ENCODE measurements at regions not wholly inside any gene's neighbourhood (a gene's known extent, or its start where the extent isn't known, plus 50 kb on each side); places are given as distances from the start of the nearest gene placed in this dataset.
"Not testable (repeated sequence)": the region's sequence is repeated elsewhere in the genome, so short reads cannot be mapped to it uniquely, and the experiment has no call there.

DNA sequence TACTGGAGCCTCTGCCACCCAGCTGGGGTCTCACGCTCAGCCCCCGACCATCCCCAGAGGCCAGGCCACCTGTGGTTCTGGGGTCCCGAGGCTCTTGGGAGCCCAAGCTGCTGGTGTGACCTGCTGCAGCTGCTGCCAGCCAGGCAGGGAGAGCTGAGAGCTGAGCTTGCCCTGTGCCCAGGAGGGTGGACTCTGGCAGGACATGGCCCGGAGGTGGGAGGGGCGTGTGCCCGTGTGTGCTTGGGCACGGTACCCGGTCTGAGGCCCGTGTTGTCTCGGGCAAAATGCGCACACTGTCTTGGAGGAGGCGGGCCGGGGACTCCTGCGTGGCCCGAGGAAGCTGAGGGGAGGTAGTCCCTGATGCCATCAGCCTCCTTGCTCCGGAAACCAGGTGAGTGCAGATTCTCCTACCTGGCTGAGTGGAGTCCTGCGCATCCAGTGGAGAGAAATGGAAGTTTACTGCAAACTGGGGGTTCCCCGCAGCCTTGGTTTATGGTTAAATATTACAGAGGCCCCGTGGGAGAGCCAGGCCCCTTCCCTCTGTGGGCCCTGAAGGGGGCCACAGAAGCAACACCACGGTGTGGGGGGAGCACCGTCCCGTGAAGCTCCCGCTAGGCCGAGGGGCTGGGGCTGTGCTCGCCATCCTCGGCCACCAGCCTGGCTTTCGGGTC lies 4380.8 kb upstream of the TPTE start:
- TF ChIP-seq POLR2AphosphoS5, EP300, CTCF, POLR2A (IDR thresholded peaks at IDR 0.05): not testable (repeated sequence)
